GM12864 (cell line): ENCODE measurements at regions not wholly inside any gene's neighbourhood (a gene's known extent, or its start where the extent isn't known, plus 50 kb on each side); places are given as distances from the start of the nearest gene placed in this dataset.

Source experiments
- DNase-seq: peaks from one replicate; pipeline ENCODE4 v3.0.0-alpha.2; 2011; ENCODE audit warnings: low read depth
- H3K4me3 ChIP-seq: 2 replicates; pipeline ENCODE4 v1.5.1; 2011; ENCODE audit warnings: mild to moderate bottlenecking, low read depth, low read length, control low read depth
- TF ChIP-seq, protein P1 (sequence below): IDR thresholded peaks from 2 replicates; pipeline ENCODE4 v1.5.1; 2011; ENCODE audit warnings: low read depth, mild to moderate bottlenecking, moderate library complexity, low read length, control low read depth, inconsistent platforms; ENCODE audit errors: missing control alignments

GRCh38 chr10:129308953-129309564 lies 158.0 kb upstream of the MGMT start:
- TF ChIP-seq, protein P1, sequence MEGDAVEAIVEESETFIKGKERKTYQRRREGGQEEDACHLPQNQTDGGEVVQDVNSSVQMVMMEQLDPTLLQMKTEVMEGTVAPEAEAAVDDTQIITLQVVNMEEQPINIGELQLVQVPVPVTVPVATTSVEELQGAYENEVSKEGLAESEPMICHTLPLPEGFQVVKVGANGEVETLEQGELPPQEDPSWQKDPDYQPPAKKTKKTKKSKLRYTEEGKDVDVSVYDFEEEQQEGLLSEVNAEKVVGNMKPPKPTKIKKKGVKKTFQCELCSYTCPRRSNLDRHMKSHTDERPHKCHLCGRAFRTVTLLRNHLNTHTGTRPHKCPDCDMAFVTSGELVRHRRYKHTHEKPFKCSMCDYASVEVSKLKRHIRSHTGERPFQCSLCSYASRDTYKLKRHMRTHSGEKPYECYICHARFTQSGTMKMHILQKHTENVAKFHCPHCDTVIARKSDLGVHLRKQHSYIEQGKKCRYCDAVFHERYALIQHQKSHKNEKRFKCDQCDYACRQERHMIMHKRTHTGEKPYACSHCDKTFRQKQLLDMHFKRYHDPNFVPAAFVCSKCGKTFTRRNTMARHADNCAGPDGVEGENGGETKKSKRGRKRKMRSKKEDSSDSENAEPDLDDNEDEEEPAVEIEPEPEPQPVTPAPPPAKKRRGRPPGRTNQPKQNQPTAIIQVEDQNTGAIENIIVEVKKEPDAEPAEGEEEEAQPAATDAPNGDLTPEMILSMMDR, result no peak

DNA sequence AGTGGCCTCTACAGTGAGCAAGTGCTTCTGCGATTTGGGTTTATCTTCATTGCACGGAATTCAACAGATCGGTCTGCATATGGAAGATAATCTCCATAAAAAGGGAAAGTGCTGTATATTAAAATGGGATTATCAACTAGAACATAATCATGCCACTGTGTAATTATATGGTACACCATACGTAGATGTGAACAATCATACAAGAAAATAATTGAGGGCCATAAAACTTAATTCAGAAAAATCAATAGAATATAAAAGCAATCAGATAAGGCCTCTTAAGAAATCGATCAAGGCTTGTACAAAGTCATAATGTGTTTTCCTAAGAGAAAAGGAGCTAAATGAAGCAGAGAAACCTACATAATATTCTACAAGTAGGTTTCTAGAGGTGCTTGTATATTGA lies 157.5 kb upstream of the MGMT start:
- TF ChIP-seq, protein P1, result no peak

More at GRCh38 chr10:129308953-129309564, 158.0 kb upstream of the MGMT start:
- no peak for DNase-seq
- no peak overlapping the region for H3K4me3 ChIP-seq

GRCh38 chr10:129310881-129311280 lies 156.2 kb upstream of the MGMT start:
- no peak for DNase-seq
- TF ChIP-seq, protein P1, result no peak

More for the DNA sequence above, 157.5 kb upstream of the MGMT start:
- no peak overlapping the region for H3K4me3 ChIP-seq
- DNase-seq, result no peak

GRCh38 chr10:129319934-129320333 lies 147.1 kb upstream of the MGMT start:
- no peak overlapping the region for H3K4me3 ChIP-seq
- DNase-seq, result no peak
- TF ChIP-seq, protein P1, result no peak

More at GRCh38 chr10:129310881-129311280, 156.2 kb upstream of the MGMT start:
- H3K4me3 ChIP-seq, result no peak overlapping the region

- DNase-seq, result no peak
- H3K4me3 ChIP-seq, result no peak overlapping the region
- TF ChIP-seq, protein P1, result no peak
These were observed 146.7 kb upstream of the MGMT start for GRCh38 chr10:129320340-129320739.

- DNase-seq, result no peak
- no peak overlapping the region for H3K4me3 ChIP-seq
- TF ChIP-seq, protein P1, result no peak
These were observed 145.3 kb upstream of the MGMT start for GRCh38 chr10:129321727-129322126.
